HCT116 (cell line): ENCODE measurements at regions not wholly inside any gene's neighbourhood (a gene's known extent, or its start where the extent isn't known, plus 50 kb on each side); places are given as distances from the start of the nearest gene placed in this dataset.
"Not testable (repeated sequence)": the region's sequence is repeated elsewhere in the genome, so short reads cannot be mapped to it uniquely, and the experiment has no call there.

Experiments used
- ATAC-seq: fragments of 200-7000 bp; cut with Tn5 transposase; 2 replicates; pipeline ENCODE4 v1.9.1; 2020; ENCODE audit warnings: mild to moderate bottlenecking, moderate library complexity
- BruUV-seq: library from RNA; stranded (reverse); fragments of 400-500 nt; replicated peaks from 2 replicates; lab custom pipeline; 2021; lab: Mats Ljungman, UMichigan
- CTCF ChIA-PET: fragments of 300-600 bp; sonication (Branson Sonifier 250); formaldehyde crosslinking; loops from one replicate; lab custom pipeline; 2021; ENCODE audit warnings: antibody characterized with exemption; lab: Charles Lee
- POLR2A ChIA-PET: fragments of 300-600, 350-600 bp; sonication (Branson Sonifier 250); formaldehyde crosslinking; loops from one replicate; lab custom pipeline; 2021; ENCODE audit warnings: antibody characterized with exemption; lab: Charles Lee
- RAD21 ChIA-PET, 2 experiments: fragments of 300-600 bp; sonication (Branson Sonifier 250); formaldehyde crosslinking; loops; one replicate each; lab custom pipeline; 2023; ENCODE audit warnings: low total read pairs in 2 of 2; ENCODE audit not compliant: uncharacterized antibody in 2 of 2, unreplicated experiment in 2 of 2, low non-redundant PET in 1 of 2; lab: Charles Lee
- DNase-seq: peaks from one replicate; pipeline ENCODE4 v3.0.0-alpha.2; 2010; ENCODE audit warnings: low read depth, low spot score
- H2AFZ ChIP-seq: fragments of 200-600 bp; shearing (Covaris generic), sonication (generic); 2 replicates; pipeline ENCODE4 v1.6.1; 2017; ENCODE audit warnings: low read depth, mixed run types, mixed read lengths, antibody characterized with exemption, low read length; ENCODE audit not compliant: poor library complexity, severe bottlenecking
- H3K27ac ChIP-seq: 2 replicates; pipeline ENCODE4 v1.5.1; 2012; ENCODE audit warnings: low read depth, low read length
- H3K27me3 ChIP-seq: fragments of 200-600 bp; sonication (generic); 2 replicates; pipeline ENCODE4 v1.6.1; 2016; ENCODE audit warnings: mixed run types, low read length, mixed read lengths; ENCODE audit not compliant: insufficient read depth
- H3K36me3 ChIP-seq, 2 experiments: fragments of 200-500 bp in 1 of 2; fragments of 200-600 bp in 1 of 2; sonication (Bioruptor generic) in 1 of 2; sonication (generic) in 1 of 2; 2 replicates each; pipeline versions ENCODE4 v1.5.1 to v1.6.1; 2014 to 2016; ENCODE audit warnings: low read length in 2 of 2, inconsistent platforms in 1 of 2, mixed read lengths in 1 of 2, mixed run types in 1 of 2; ENCODE audit not compliant: insufficient read depth in 2 of 2, control insufficient read depth in 1 of 2
- H3K4me1 ChIP-seq, 2 experiments: fragments of 200-600 bp in 1 of 2; sonication (generic) in 1 of 2; 2 replicates each; pipeline versions ENCODE4 v1.5.1 to v1.6.1; 2012 to 2017; ENCODE audit warnings: low read length in 2 of 2, inconsistent platforms in 1 of 2, mild to moderate bottlenecking in 1 of 2, mixed read lengths in 1 of 2, mixed run types in 1 of 2, moderate library complexity in 1 of 2; ENCODE audit not compliant: insufficient read depth in 2 of 2, control insufficient read depth in 1 of 2
- H3K4me2 ChIP-seq: fragments of 200-600 bp; sonication (generic); 2 replicates; pipeline ENCODE4 v1.6.1; 2017; ENCODE audit warnings: mixed run types, low read length, mixed read lengths
- H3K4me3 ChIP-seq, 2 experiments: fragments of 200-600 bp in 1 of 2; sonication (generic) in 1 of 2; replicated peaks in 1 of 2; 2 replicates each; pipeline ENCODE4 v1.5.1; 2011 to 2016; ENCODE audit warnings: low read length in 2 of 2, control low read depth in 1 of 2, low read depth in 1 of 2, mild to moderate bottlenecking in 1 of 2, mixed read lengths in 1 of 2, mixed run types in 1 of 2
- H3K79me2 ChIP-seq: fragments of 200-600 bp; sonication (generic); 2 replicates; pipeline ENCODE4 v1.6.1; 2017; ENCODE audit warnings: mild to moderate bottlenecking, mixed run types, low read length, moderate library complexity, mixed read lengths; ENCODE audit not compliant: insufficient read depth
- H3K9ac ChIP-seq: fragments of 200-600 bp; sonication (generic); 2 replicates; pipeline ENCODE4 v1.6.1; 2016; ENCODE audit warnings: low read length, mixed read lengths
- H3K9me2 ChIP-seq: fragments of 200-600 bp; sonication (generic), shearing (Covaris generic); 2 replicates; pipeline ENCODE4 v1.6.1; 2017; ENCODE audit warnings: mixed run types, mild to moderate bottlenecking, moderate library complexity; ENCODE audit not compliant: insufficient read depth
- H3K9me3 ChIP-seq, 2 experiments: fragments of 200-500 bp in 1 of 2; fragments of 200-600 bp in 1 of 2; sonication (Bioruptor generic) in 1 of 2; sonication (generic) in 1 of 2; 2 replicates each; pipeline ENCODE4 v1.6.1; 2014 to 2017; ENCODE audit warnings: low read length in 2 of 2, mixed read lengths in 2 of 2, inconsistent platforms in 1 of 2, low read depth in 1 of 2, mild to moderate bottlenecking in 1 of 2, mixed run types in 1 of 2, moderate library complexity in 1 of 2; ENCODE audit not compliant: control insufficient read depth in 1 of 2, insufficient read depth in 1 of 2
- H4K20me1 ChIP-seq: fragments of 200-600 bp; sonication (generic), shearing (Covaris generic); 2 replicates; pipeline ENCODE4 v1.6.1; 2017; ENCODE audit warnings: mixed run types, mild to moderate bottlenecking, moderate library complexity; ENCODE audit not compliant: insufficient read depth
- EZH2 ChIP-seq: fragments of 200-600 bp; sonication (generic); IDR thresholded peaks from 2 replicates; pipeline ENCODE4 v1.6.1; 2017; ENCODE audit warnings: antibody characterized with exemption, mixed run types
- POLR2A ChIP-seq: IDR thresholded peaks from 2 replicates; pipeline ENCODE4 v1.7.0; 2011; ENCODE audit warnings: borderline replicate concordance; ENCODE audit not compliant: insufficient read depth, insufficient read length; ENCODE audit errors: extremely low read depth
- RAD21 ChIP-seq: IDR thresholded peaks from 2 replicates; pipeline ENCODE4 v1.6.1; 2012; ENCODE audit warnings: low read depth, mild to moderate bottlenecking
- intact Hi-C: fragments of 100-400 bp; cut with micrococcal nuclease; formaldehyde crosslinking; loops from 2 replicates; pipeline ENCODE4 v1.10.0; 2022
- TF ChIP-seq, protein P1 (sequence below), 3 experiments: fragments of 200-600 bp in 1 of 3; sonication (generic) in 1 of 3; IDR thresholded peaks in 2 of 3; conservative IDR thresholded peaks in 1 of 3; 2 replicates each; pipeline ENCODE4 v1.5.1; 2012 to 2017; ENCODE audit warnings: low read depth in 2 of 3, low read length in 2 of 3, antibody characterized with exemption in 1 of 3, borderline replicate concordance in 1 of 3, control low read depth in 1 of 3, mild to moderate bottlenecking in 1 of 3, mixed read lengths in 1 of 3, mixed run types in 1 of 3, moderate library complexity in 1 of 3; ENCODE audit not compliant: insufficient read depth in 1 of 3
- TF ChIP-seq, protein P2 (sequence below): IDR thresholded peaks from 2 replicates; pipeline ENCODE4 v1.6.1; 2012

DNA sequence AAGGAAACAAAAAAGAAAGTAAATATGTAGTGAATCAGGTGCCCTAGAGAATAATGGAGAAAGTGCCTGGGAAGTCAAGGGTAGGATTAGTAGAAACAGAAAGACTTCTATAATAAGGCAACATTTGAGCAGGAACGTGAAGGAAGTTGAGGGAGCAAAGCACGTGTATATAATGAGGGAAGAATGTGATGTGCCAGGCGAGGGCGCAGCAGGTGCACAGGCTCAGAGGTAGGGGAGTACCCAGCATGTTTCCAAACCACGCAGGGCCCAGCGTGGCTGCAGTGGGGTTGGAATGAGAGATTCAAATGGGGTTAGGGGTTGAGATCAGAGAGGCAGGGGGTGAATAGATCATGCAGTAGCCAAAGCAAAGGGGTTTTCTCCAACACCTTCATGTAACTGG lies 91.9 kb upstream of the VGLL4 start:
- no peak overlapping the region for H2AFZ ChIP-seq
- ChIA-PET CTCF (no interaction called here), POLR2A (no interaction called here), RAD21 (no interaction called here)
- no peaks in the 10 kb centered on the region for H4K20me1 ChIP-seq
- intact Hi-C loops, result no loop called here
- ATAC-seq, result 0 out of 2 replicates have a peak, but pooled peaks have one; percentile 40
- no peaks in the 10 kb centered on the region for H3K36me3 ChIP-seq
- H3K79me2 ChIP-seq, result no peaks in the 10 kb centered on the region
- H3K9me3 ChIP-seq, result no peaks in the 10 kb centered on the region
- H3K4me3 ChIP-seq, result no peak overlapping the region
- H3K9me2 ChIP-seq, result no peaks in the 10 kb centered on the region
- H3K27ac ChIP-seq, result no peak overlapping the region
- no peak overlapping the region for H3K9ac ChIP-seq
- no TSS peak for BruUV-seq
- peaks cover 8% of the 10 kb centered on the region; the same call in 1 of the 2 replicates for H3K27me3 ChIP-seq
- no peak overlapping the region for H3K4me2 ChIP-seq
- no peaks in the 10 kb centered on the region for H3K4me1 ChIP-seq
- DNase-seq, result no peak
- no peak for TF ChIP-seq EZH2
- TF ChIP-seq, protein P1, sequence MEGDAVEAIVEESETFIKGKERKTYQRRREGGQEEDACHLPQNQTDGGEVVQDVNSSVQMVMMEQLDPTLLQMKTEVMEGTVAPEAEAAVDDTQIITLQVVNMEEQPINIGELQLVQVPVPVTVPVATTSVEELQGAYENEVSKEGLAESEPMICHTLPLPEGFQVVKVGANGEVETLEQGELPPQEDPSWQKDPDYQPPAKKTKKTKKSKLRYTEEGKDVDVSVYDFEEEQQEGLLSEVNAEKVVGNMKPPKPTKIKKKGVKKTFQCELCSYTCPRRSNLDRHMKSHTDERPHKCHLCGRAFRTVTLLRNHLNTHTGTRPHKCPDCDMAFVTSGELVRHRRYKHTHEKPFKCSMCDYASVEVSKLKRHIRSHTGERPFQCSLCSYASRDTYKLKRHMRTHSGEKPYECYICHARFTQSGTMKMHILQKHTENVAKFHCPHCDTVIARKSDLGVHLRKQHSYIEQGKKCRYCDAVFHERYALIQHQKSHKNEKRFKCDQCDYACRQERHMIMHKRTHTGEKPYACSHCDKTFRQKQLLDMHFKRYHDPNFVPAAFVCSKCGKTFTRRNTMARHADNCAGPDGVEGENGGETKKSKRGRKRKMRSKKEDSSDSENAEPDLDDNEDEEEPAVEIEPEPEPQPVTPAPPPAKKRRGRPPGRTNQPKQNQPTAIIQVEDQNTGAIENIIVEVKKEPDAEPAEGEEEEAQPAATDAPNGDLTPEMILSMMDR (IDR thresholded peaks at IDR 0.05 in 2 of 3, conservative IDR thresholded peaks at IDR 0.05 in 1 of 3; ENCODE audit: borderline replicate concordance in 1 of 3, insufficient read depth in 1 of 3, low read depth in 2 of 3, low read length in 2 of 3), result 0 out of 6 replicates have a peak, but pooled peaks of 1 of the 3 experiments have one; percentile 2
- peak; percentile 45 for TF ChIP-seq RAD21
- TF ChIP-seq, protein P2, sequence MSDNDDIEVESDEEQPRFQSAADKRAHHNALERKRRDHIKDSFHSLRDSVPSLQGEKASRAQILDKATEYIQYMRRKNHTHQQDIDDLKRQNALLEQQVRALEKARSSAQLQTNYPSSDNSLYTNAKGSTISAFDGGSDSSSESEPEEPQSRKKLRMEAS, result peak; percentile 74; the same call in 1 of the 2 replicates
- no peak for TF ChIP-seq POLR2A

DNA sequence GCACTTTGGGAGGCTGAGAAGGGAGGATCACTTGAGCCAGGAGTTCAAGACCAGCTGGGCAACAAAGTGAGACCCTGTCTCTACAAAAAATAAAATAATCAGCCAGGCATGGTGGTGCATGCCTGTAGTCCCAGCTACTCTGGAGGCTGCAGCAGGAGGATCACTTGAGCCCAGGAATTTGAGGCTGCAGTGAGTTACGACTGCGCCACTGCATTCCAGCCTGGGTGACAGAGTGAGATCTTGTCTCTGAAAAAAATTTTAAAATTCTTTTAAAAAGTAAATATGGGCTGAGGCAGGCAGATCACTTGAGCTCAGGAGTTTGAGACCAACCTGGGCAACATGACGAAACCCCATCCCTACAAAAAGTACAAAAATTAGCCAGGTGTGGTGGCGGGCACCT lies 91.4 kb upstream of the VGLL4 start:
- intact Hi-C loops, H3K4me1 ChIP-seq, CTCF ChIA-PET, H2AFZ ChIP-seq, RAD21 ChIA-PET, H3K4me3 ChIP-seq, H3K36me3 ChIP-seq, H3K4me2 ChIP-seq, POLR2A ChIA-PET, ATAC-seq, H3K9me2 ChIP-seq, H3K79me2 ChIP-seq, H3K27me3 ChIP-seq, H3K9ac ChIP-seq, H4K20me1 ChIP-seq, H3K9me3 ChIP-seq, BruUV-seq, H3K27ac ChIP-seq, DNase-seq: not testable (repeated sequence)
